ENCODE measurements at regions not wholly inside any gene's neighbourhood (a gene's known extent, or its start where the extent isn't known, plus 50 kb on each side); places are given as distances from the start of the nearest gene placed in this dataset.
A peak's percentile ranks its signal among the peaks of the same experiment; 100 is the strongest.

DNA sequence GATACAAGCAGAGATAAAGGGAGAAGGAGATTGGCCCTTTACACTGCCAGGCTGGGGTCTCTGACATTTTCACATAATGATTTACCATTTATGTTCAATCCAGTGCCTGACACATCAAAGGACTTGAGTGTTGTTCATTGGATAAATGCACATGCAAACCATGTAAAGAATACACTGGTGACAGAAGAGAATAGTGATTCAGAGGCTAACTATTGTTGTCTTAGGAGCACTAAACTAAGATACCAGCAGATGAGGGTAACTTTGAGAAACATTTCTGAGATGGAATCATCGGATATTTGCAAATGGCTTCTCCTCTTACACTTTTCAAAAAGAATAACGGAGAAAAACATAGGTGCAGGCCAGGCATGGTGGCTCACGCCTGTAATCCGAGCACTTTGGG is 67.3 kb upstream of the HHIP start:
- DNase-seq: peak; percentile 73

DNA sequence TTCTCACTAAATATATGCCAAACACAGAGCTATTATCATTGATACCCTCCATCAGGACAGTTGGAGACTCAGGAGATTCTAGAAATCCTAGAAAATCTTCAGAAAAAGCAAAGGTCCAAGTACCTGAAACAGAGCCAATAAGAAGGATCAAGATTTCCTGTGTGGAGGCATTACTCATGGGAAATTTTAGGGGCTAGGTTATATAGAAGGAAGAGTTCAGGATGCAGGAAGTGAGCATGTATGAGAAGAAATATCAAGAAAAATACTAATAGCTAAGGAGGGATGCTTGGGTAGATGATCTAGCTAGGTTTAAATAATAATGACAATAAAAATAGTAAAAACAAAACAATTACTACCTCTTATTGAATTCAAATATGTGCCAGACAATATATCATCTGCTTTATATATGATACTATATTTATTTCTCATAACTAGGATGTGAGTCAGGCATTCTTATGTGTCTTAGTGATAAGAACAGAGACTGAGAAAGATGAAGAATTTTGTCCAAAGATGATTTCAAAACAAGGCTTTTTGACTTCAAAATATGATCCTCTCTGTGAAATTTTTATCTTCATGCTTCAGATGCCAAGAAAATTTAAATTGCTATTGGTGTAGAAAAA is 66.4 kb upstream of the HHIP start:
- DNase-seq: peak; percentile 84

DNA sequence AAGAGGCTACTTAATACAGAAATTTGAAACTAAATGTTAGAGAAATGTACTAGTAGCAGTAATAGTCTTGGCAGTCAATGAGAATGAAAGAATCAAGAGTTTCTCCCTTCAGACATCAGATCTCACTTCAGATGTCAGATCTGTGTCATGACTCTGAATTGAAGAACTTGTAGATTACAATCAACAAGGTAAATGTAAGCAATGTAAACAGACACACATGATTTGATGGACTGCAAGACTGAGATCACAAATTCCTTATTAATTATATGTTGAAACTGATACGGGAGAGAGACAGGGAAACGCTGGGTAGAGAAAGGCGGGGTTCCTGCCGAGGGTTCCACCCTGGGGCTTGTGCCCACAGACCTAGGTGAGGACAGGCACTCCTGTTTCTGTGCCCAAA is 65.5 kb upstream of the HHIP start:
- DNase-seq: no peak

DNA sequence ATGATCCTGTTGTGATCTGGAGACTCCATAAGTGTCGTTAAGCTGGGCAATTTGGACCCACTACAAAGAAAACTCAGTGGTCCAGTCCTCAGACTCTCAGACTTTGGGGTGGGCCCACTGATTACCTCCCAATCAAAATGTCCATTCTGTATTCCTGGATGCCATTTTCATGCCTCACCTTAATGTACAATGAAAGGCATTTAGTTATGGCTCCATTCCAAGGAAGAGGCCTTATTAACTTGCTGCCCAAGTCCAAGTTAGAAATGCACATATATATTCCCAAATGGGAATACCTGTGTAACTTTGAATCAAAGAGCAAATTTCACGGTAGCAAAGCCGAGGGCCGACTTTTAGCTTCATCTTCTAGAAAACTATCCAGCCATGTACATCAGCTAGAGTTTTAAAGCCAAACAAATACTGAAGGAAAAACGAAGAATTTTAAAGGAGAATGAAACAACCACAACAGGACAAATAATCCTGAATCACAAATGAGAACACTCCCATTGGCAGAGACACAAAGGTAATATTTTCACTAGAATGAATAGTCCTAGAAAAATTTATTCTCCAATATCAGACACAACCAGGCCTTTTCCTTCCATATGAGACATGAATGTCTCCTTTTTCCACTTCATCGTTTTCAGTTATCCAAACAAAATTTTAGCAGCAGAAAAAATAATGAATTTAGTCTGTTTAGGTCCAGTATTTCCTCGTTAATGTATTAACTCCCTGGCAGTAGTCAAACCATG is 63.7 kb upstream of the HHIP start:
- DNase-seq: peak; percentile 74

DNA sequence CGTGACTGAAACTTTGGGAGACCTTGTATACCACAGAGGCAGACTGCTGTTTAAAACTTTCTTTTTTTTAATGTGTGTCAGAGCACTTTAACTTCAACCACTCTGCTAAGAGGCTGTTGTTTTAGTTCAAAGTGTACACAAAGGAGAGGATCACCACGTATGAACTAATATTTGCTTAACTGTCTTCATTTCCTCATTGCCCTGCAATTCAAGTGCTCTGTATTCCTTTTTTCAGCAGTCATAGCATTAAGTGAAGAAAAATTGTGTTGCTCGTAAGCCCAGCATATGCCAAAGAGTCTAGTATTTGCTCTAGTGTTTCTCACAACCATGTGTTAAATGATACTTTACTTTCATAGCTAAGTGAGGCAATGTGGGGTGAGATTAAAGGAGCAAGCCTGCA is 63.0 kb upstream of the HHIP start:
- DNase-seq: no peak

DNA sequence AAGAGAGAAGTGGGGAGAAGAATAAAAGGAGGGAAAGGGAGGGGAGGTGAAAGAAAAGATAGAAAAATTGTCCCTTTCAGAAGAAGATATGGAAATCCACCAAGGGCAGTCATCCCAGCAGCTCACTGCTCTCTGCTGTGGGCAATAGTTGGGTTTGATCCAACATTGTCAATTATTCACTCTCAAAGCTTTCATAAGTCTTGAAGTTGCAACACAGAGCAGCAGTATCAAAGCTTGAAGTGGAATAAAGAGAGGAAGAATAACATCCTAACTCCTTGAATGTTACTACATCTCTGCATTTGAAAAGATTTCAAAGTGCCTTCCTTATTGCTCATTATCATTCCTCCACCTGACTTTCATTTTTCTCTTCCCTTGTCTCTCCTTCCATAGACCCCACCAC is 62.3 kb upstream of the HHIP start:
- DNase-seq: peak; percentile 62

DNA sequence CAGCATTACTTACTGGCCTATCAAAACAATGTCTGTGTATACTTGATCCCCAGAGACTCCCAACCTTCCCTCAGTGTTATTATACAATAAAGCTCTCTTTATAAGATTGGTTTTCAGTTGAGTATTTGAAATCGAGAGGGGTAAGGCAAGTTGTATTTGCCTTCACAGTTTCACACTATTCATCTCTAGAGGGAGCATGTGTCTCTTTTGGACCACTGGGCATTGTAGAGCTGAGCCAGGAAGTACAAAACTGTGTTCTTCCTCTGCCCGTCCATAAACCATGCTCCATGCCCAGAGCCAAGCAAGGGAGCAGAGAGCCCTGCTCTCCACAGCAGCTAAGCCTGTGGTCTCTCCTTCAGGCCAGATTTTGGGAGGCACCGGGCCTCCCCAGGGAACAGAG is 61.5 kb upstream of the HHIP start:
- DNase-seq: no peak

DNA sequence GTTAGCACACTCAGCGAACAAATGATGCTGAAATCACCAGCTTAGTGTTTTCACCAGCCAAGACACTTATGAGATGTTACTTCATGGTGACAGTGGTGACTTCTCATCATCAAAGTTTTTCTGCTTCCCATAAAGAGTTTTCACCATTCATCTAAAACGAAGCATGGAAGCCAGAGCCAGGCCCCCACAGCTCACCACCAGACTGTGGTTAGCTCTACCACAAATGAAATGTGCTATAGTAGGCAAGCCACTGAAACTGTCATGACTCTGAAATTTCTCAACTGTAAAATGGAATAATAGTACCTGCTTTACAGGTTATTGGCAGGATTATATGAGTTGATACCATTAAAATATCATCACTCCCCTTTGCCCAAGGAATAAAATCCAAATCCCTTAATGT is 56.4 kb upstream of the HHIP start:
- DNase-seq: no peak

DNA sequence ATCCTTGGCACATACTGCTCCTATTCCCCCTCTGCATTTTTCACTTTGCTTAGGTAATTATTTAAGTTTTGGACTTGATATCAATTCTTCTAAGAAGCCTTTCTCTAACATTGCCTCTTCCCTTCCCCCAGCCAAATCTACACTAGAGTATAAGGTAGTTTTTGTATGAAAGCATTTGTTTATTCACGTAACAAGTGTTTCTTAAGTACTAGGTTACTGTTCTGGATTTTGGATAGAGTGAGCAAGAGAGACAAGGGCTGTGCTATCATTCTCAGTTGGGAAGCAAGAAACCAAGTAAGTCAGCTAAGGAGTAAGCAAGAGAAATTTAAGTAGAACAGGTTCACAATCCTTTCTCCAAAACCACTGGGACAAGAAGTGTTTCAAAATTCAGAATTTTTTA is 55.9 kb upstream of the HHIP start:
- no peak for DNase-seq

DNA sequence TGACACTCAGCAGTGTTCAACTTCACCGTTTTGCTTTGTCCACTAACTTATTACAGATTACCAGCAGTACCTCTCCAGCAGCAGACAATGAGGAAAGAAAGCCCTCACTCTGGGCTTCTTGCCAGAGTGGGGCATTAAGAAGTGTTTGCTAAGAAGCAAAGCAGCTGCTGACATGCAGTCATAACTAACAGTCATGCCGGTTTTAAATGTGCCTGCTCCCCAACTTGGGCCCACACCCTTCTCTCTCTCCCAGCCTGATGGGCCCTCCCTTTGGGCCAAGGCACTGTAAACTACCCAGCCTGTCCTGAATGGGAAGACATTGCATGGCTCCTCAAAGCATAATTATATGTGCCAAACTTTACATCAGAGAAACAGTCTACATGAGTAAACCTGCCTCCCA is 54.6 kb upstream of the HHIP start:
- DNase-seq: peak; percentile 90

DNA sequence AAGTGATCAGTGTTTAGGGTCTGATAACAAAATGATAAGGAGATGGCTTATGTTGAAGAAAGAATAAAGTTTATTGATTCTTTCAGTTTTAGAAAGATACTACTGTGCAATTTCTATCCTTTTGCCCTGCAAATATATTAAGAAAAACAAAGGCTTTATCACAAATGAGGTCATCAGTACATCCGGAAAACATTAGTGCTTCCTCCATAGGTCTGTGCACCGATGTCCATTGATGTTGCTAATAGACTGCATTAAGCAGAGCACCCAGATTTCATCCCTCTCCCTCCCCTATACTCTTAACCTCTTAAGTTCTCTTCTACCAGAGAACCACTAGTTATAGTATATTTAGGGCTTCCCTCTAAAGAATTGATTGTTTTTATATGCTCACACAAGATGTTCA is 53.7 kb upstream of the HHIP start:
- no peak for DNase-seq

DNA sequence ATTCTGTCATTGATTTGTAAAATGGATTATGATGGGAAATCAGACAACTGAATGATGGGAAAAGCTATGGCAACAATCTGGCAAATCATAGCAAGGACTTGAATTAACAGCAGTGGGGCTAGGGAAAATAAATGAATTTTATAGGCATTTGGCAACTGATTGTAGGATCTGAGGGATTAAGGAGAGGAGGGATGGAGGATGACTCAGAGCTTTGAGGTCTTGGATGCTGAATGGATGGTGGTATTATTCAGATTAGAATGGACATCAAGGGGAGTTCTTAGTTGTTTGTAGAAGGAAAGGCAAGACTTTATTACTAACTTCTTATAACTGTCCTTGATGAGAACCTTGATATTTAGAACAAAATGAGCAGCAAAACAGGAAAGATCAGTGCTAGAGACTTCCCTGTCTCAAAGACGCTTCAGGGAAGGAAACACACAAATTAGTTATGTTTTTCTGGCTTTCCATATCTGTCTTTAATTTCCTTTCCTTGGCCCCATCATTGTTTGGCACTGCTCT is 51.4 kb upstream of the HHIP start:
- peak; percentile 41 for DNase-seq

DNA sequence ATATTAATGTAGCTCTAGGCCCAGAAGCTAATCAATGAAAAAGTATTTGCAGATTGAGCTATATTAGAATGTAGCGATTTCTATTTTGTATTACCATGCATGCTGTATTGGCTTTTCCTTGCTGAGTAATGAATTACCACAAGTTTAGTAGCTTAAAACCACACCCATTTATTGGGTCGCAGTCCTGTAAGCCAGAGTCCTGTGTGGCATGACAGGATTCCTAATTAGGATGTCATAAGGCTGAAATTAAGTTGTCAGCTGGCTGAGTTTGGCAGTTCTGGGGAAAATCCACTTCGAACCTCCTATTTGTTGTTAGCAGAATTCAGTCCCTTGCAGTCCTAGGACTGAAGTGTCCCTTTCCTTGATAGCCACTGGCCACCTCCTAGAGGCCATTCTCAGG is 50.3 kb upstream of the HHIP start:
- DNase-seq: no peak

Measured in fibroblast of skin of right biceps (primary cell).